H1 (cell line): ENCODE measurements at regions not wholly inside any gene's neighbourhood (a gene's known extent, or its start where the extent isn't known, plus 50 kb on each side); places are given as distances from the start of the nearest gene placed in this dataset.

Experiments
- CHD2 ChIP-seq: IDR thresholded peaks from 2 replicates; pipeline ENCODE4 v1.6.1; 2012; ENCODE audit warnings: low read length, improper control_type of control experiment
- SIRT6 ChIP-seq: IDR thresholded peaks from one replicate; pipeline ENCODE4 v1.7.1; 2012; ENCODE audit warnings: low read length, inconsistent platforms
- TF ChIP-seq, protein P1 (sequence below): fragments of 300-600 bp; sonication (generic); IDR thresholded peaks from 2 replicates; pipeline ENCODE4 v1.7.1; 2012; ENCODE audit warnings: low read length, moderate library complexity, mild to moderate bottlenecking, inconsistent platforms; ENCODE audit not compliant: insufficient replicate concordance

DNA sequence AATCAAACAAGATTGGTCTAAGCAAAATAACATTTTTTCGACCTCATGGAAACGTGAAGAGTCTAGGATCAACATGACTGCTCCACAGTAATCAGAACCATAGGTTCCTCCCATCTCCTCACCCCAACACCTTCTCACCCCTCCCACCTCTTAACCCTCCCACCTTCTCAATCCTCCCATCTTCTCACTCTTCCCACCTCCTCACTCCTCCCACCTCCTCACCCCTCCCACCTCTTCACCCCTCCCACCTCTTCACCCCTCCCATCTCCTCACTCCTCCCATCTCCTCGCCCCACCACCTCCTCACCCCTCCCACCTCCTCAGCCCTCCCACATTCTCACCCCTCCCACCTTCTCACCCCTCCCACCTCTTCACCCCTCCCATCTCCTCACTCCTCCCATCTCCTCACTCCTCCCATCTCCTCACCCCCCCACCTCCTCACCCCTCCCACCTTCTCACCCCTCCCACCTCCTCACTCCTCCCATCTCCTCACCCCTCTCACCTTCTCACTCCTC, 567.4 kb downstream of the C6orf118 start (continued):
- TF ChIP-seq, protein P1, sequence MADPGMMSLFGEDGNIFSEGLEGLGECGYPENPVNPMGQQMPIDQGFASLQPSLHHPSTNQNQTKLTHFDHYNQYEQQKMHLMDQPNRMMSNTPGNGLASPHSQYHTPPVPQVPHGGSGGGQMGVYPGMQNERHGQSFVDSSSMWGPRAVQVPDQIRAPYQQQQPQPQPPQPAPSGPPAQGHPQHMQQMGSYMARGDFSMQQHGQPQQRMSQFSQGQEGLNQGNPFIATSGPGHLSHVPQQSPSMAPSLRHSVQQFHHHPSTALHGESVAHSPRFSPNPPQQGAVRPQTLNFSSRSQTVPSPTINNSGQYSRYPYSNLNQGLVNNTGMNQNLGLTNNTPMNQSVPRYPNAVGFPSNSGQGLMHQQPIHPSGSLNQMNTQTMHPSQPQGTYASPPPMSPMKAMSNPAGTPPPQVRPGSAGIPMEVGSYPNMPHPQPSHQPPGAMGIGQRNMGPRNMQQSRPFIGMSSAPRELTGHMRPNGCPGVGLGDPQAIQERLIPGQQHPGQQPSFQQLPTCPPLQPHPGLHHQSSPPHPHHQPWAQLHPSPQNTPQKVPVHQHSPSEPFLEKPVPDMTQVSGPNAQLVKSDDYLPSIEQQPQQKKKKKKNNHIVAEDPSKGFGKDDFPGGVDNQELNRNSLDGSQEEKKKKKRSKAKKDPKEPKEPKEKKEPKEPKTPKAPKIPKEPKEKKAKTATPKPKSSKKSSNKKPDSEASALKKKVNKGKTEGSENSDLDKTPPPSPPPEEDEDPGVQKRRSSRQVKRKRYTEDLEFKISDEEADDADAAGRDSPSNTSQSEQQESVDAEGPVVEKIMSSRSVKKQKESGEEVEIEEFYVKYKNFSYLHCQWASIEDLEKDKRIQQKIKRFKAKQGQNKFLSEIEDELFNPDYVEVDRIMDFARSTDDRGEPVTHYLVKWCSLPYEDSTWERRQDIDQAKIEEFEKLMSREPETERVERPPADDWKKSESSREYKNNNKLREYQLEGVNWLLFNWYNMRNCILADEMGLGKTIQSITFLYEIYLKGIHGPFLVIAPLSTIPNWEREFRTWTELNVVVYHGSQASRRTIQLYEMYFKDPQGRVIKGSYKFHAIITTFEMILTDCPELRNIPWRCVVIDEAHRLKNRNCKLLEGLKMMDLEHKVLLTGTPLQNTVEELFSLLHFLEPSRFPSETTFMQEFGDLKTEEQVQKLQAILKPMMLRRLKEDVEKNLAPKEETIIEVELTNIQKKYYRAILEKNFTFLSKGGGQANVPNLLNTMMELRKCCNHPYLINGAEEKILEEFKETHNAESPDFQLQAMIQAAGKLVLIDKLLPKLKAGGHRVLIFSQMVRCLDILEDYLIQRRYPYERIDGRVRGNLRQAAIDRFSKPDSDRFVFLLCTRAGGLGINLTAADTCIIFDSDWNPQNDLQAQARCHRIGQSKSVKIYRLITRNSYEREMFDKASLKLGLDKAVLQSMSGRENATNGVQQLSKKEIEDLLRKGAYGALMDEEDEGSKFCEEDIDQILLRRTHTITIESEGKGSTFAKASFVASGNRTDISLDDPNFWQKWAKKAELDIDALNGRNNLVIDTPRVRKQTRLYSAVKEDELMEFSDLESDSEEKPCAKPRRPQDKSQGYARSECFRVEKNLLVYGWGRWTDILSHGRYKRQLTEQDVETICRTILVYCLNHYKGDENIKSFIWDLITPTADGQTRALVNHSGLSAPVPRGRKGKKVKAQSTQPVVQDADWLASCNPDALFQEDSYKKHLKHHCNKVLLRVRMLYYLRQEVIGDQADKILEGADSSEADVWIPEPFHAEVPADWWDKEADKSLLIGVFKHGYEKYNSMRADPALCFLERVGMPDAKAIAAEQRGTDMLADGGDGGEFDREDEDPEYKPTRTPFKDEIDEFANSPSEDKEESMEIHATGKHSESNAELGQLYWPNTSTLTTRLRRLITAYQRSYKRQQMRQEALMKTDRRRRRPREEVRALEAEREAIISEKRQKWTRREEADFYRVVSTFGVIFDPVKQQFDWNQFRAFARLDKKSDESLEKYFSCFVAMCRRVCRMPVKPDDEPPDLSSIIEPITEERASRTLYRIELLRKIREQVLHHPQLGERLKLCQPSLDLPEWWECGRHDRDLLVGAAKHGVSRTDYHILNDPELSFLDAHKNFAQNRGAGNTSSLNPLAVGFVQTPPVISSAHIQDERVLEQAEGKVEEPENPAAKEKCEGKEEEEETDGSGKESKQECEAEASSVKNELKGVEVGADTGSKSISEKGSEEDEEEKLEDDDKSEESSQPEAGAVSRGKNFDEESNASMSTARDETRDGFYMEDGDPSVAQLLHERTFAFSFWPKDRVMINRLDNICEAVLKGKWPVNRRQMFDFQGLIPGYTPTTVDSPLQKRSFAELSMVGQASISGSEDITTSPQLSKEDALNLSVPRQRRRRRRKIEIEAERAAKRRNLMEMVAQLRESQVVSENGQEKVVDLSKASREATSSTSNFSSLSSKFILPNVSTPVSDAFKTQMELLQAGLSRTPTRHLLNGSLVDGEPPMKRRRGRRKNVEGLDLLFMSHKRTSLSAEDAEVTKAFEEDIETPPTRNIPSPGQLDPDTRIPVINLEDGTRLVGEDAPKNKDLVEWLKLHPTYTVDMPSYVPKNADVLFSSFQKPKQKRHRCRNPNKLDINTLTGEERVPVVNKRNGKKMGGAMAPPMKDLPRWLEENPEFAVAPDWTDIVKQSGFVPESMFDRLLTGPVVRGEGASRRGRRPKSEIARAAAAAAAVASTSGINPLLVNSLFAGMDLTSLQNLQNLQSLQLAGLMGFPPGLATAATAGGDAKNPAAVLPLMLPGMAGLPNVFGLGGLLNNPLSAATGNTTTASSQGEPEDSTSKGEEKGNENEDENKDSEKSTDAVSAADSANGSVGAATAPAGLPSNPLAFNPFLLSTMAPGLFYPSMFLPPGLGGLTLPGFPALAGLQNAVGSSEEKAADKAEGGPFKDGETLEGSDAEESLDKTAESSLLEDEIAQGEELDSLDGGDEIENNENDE, result no peak
- no peak for TF ChIP-seq SIRT6
- no peak for TF ChIP-seq CHD2
